Neural cell (in vitro differentiated cells): ENCODE measurements at regions not wholly inside any gene's neighbourhood (a gene's known extent, or its start where the extent isn't known, plus 50 kb on each side); places are given as distances from the start of the nearest gene placed in this dataset.

Experiments
- CTCF ChIP-seq: fragments of 450-650 bp; IDR thresholded peaks from 2 replicates; pipeline ENCODE4 v1.5.1; 2014; ENCODE audit warnings: antibody characterized with exemption, mild to moderate bottlenecking, moderate library complexity; ENCODE audit not compliant: poor library complexity, severe bottlenecking
- REST ChIP-seq: IDR thresholded peaks from 2 replicates; pipeline ENCODE4 v1.6.1; 2012; ENCODE audit warnings: borderline replicate concordance

- TF ChIP-seq CTCF (no peak), REST (no peak)
Measured at GRCh38 chr7:46059308-46060020, 138.4 kb upstream of the IGFBP3 start.
